HepG2 (cell line): ENCODE measurements at regions not wholly inside any gene's neighbourhood (a gene's known extent, or its start where the extent isn't known, plus 50 kb on each side); places are given as distances from the start of the nearest gene placed in this dataset.
"Not testable (repeated sequence)": the region's sequence is repeated elsewhere in the genome, so short reads cannot be mapped to it uniquely, and the experiment has no call there.

Experiments
- ATAC-seq: fragments of 200-7000 bp; cut with Tn5 transposase; 3 replicates; pipeline ENCODE4 v1.9.1; 2020; ENCODE audit warnings: mild to moderate bottlenecking, moderate library complexity
- BruUV-seq: library from RNA; stranded (reverse); fragments of 400-500 nt; replicated peaks from 2 replicates; lab custom pipeline; 2021; lab: Mats Ljungman, UMichigan
- CTCF ChIA-PET: fragments of 300-600 bp; formaldehyde crosslinking; extraction: SDS; loops from one replicate; lab custom pipeline; 2021; ENCODE audit warnings: low total read pairs, inconsistent platforms, low intra/inter-chr PET ratio; lab: Yijun Ruan, JAX
- POLR2A ChIA-PET: fragments of 350-600 bp; sonication (Branson Sonifier 250); formaldehyde crosslinking; loops from one replicate; lab custom pipeline; 2020; ENCODE audit warnings: antibody characterized with exemption, inconsistent platforms; lab: Yijun Ruan, JAX
- DNase-seq: peaks from one replicate; pipeline ENCODE4 v3.0.0-alpha.2; 2015; ENCODE audit warnings: low spot score
- FAIRE-seq: peaks from 3 replicates; lab custom pipeline; 2011; peaks lifted over from hg19 to GRCh38; lab: Jason Lieb, UNC
- H2AFZ ChIP-seq: one replicate; pipeline ENCODE4 v1.6.1; 2011; ENCODE audit warnings: low read length, inconsistent platforms
- H3K27ac ChIP-seq: fragments of 300-600 bp; 3 replicates; pipeline ENCODE4 v1.8.0; 2011; ENCODE audit warnings: mixed run types, mild to moderate bottlenecking, mixed read lengths, low read length, inconsistent platforms; ENCODE audit not compliant: insufficient read depth; ENCODE audit errors: extremely low read length
- H3K27me3 ChIP-seq, 2 experiments: fragments of 200-600 bp in 1 of 2; 2 replicates in 1 of 2; 3 replicates in 1 of 2; pipeline versions ENCODE4 v1.6.0 to v1.8.0; 2011; ENCODE audit warnings: low read length in 2 of 2, mild to moderate bottlenecking in 2 of 2, moderate library complexity in 2 of 2, inconsistent platforms in 1 of 2; ENCODE audit not compliant: insufficient read depth in 2 of 2, control insufficient read depth in 1 of 2
- H3K36me3 ChIP-seq, 2 experiments: fragments of 200-600 bp in 1 of 2; replicated peaks in 1 of 2; 2 replicates in 1 of 2; 3 replicates in 1 of 2; pipeline versions ENCODE4 v1.5.1 to v1.8.0; 2011; ENCODE audit warnings: low read length in 2 of 2, inconsistent platforms in 1 of 2; ENCODE audit not compliant: insufficient read depth in 2 of 2, control insufficient read depth in 1 of 2
- H3K4me1 ChIP-seq: 2 replicates; pipeline ENCODE4 v1.5.1; 2012; ENCODE audit warnings: low read length, inconsistent platforms; ENCODE audit not compliant: insufficient read depth
- H3K4me2 ChIP-seq: 2 replicates; pipeline ENCODE4 v1.6.0; 2011; ENCODE audit warnings: low read depth, low read length, inconsistent platforms
- H3K4me3 ChIP-seq, 3 experiments: fragments of 200-600 bp in 1 of 3; sonication (generic), shearing (Covaris generic) in 1 of 3; replicated peaks in 1 of 3; 2 replicates each; pipeline ENCODE4 v1.5.1; 2011 to 2016; ENCODE audit warnings: low read length in 3 of 3, inconsistent platforms in 2 of 3, low read depth in 2 of 3, mild to moderate bottlenecking in 2 of 3, control low read depth in 1 of 3, mixed read lengths in 1 of 3; ENCODE audit not compliant: insufficient read depth in 1 of 3
- H3K79me2 ChIP-seq: one replicate; pipeline ENCODE4 v1.6.1; 2011; ENCODE audit warnings: low read length, inconsistent platforms; ENCODE audit not compliant: insufficient read depth
- H3K9ac ChIP-seq: 2 replicates; pipeline ENCODE4 v1.6.0; 2011; ENCODE audit warnings: mild to moderate bottlenecking, low read depth, low read length, inconsistent platforms; ENCODE audit not compliant: insufficient read depth
- H3K9me3 ChIP-seq: 2 replicates; pipeline ENCODE4 v1.5.1; 2012; ENCODE audit warnings: mild to moderate bottlenecking, low read length
- H4K20me1 ChIP-seq: 2 replicates; pipeline ENCODE4 v1.6.0; 2011; ENCODE audit warnings: inconsistent platforms, mild to moderate bottlenecking, low read length, moderate library complexity; ENCODE audit not compliant: insufficient read depth
- HDAC1 ChIP-seq: sonication (generic); formaldehyde crosslinking; IDR thresholded peaks from 2 replicates; pipeline ENCODE4 v1.5.1; 2020; ENCODE audit warnings: mild to moderate bottlenecking, missing genetic modification reagents
- PCBP2 ChIP-seq: fragments of 200-400 bp; formaldehyde crosslinking; optimal IDR thresholded peaks from 2 replicates; pipeline ENCODE3; 2018; ENCODE audit warnings: low read length, low read depth; ENCODE audit not compliant: poor library complexity, severe bottlenecking
- WIZ ChIP-seq: sonication (generic); formaldehyde crosslinking; IDR thresholded peaks from 2 replicates; pipeline ENCODE4 v1.5.1; 2020; ENCODE audit warnings: mild to moderate bottlenecking, missing genetic modification reagents
- ZBTB26 ChIP-seq: IDR thresholded peaks from 2 replicates; pipeline ENCODE4 v1.6.1; 2016; ENCODE audit warnings: missing compliant biosample characterization, missing genetic modification reagents, borderline replicate concordance
- ZNF530 ChIP-seq: sonication (generic); formaldehyde crosslinking; IDR thresholded peaks from 2 replicates; pipeline ENCODE4 v1.5.0; 2020; ENCODE audit warnings: low read depth, mild to moderate bottlenecking, missing genetic modification reagents
- ZNF792 ChIP-seq: IDR thresholded peaks from 2 replicates; pipeline ENCODE4 v1.6.1; 2016
- WGBS: methylation state at CpG from one replicate; pipeline ENCODE4 v1.1.6; 2017; ENCODE audit warnings: low lambda C conversion rate; 5-methylcytosine and 5-hydroxymethylcytosine counted together
- in situ Hi-C: cut with HindIII; loops from 2 replicates; pipeline ENCODE4 v1.10.0; 2017; ENCODE audit warnings: low pct_unique_long_range_greater_than_20kb; ENCODE audit not compliant: extremely low pct_ligation_motif_present
- intact Hi-C: fragments of 100-400 bp; cut with micrococcal nuclease; formaldehyde crosslinking; loops from one replicate; pipeline ENCODE4 v1.10.0; 2022; ENCODE audit not compliant: unreplicated experiment
- TF ChIP-seq, protein P1 (sequence below): sonication (generic); formaldehyde crosslinking; IDR thresholded peaks from 2 replicates; pipeline ENCODE4 v1.4.0; 2020; ENCODE audit warnings: mild to moderate bottlenecking, missing genetic modification reagents

DNA sequence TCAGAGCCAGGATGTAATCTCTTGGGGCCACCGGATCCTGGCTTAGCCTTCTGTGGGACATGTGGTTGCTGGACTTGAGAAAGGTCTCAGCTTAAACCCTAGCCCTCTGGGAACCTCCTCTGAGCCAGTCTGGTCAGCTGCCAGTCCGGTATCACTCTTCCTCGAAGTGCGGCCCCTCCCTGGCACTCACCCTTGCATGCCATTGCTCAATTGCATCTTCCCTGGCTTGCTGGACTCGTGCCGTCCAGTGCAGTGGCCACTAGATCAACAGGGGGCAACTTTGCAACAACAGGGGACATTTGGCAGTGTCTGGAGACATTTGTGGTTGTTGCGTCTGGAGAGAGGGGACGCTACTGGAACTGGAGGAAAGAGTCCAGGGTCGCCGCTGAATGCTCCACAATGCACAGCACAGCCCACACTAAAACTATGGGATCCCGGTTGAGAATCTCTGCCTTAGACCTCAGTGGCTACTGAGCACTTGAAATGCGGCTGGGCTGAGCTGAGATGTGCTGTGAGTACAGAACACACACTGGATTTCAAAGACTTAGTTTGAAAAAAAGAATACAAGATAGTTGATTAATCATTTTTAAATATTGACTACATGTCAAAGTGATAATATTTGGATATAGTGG is 152.1 kb downstream of the TFAP2C start:
- peaks cover 0 to 28% of the 10 kb centered on the region in 2 experiments; a peak in 2 of 5 replicates for H3K27me3 ChIP-seq
- no peak for DNase-seq
- H3K4me3 ChIP-seq = no peak overlapping the region

GRCh38 chr20:56781987-56782560 is 153.0 kb downstream of the TFAP2C start:
- H2AFZ ChIP-seq, ATAC-seq, H3K9ac ChIP-seq, H3K9me3 ChIP-seq, POLR2A ChIA-PET, intact Hi-C loops, H4K20me1 ChIP-seq, H3K4me2 ChIP-seq, H3K36me3 ChIP-seq, FAIRE-seq, BruUV-seq, H3K4me3 ChIP-seq, in situ Hi-C loops, DNase-seq, H3K79me2 ChIP-seq, H3K27ac ChIP-seq, H3K4me1 ChIP-seq, CTCF ChIA-PET: not testable (repeated sequence)
- peaks cover 0 to 25% of the 10 kb centered on the region in 2 experiments; a peak in 2 of 5 replicates for H3K27me3 ChIP-seq
- 0% methylated on average over 2 of the region's 2 CpGs for WGBS
- TF ChIP-seq PCBP2 = peak; percentile 96

More for the DNA sequence above, 152.1 kb downstream of the TFAP2C start:
- FAIRE-seq (no peak), ATAC-seq (peak; percentile 27; the same call in 2 of the 3 replicates)
- in situ Hi-C loops (no loop called here), intact Hi-C loops (no loop called here)
- H3K4me1 ChIP-seq = no peaks in the 10 kb centered on the region
- BruUV-seq = no TSS peak
- no peak overlapping the region for H3K27ac ChIP-seq
- no peak overlapping the region for H2AFZ ChIP-seq
- H4K20me1 ChIP-seq = no peaks in the 10 kb centered on the region
- no peak overlapping the region for H3K9ac ChIP-seq
- CTCF ChIA-PET = no interaction called here
- no peaks in the 10 kb centered on the region for H3K79me2 ChIP-seq
- TF ChIP-seq, protein P1, sequence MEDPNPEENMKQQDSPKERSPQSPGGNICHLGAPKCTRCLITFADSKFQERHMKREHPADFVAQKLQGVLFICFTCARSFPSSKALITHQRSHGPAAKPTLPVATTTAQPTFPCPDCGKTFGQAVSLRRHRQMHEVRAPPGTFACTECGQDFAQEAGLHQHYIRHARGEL (CRISPR knock-in tag) = no peak
- no peak for TF ChIP-seq HDAC1 (CRISPR knock-in tag)
- no peak for TF ChIP-seq ZNF530
- TF ChIP-seq WIZ (CRISPR knock-in tag) = no peak
- TF ChIP-seq ZBTB26 (CRISPR knock-in tag) = no peak
- TF ChIP-seq ZNF792 (CRISPR knock-in tag) = no peak
- H3K4me2 ChIP-seq = no peak overlapping the region
- POLR2A ChIA-PET = no interaction called here
- no peaks in the 10 kb centered on the region for H3K9me3 ChIP-seq
- 10% methylated on average over 10 of the region's 12 CpGs for WGBS
- no peaks in the 10 kb centered on the region for H3K36me3 ChIP-seq

DNA sequence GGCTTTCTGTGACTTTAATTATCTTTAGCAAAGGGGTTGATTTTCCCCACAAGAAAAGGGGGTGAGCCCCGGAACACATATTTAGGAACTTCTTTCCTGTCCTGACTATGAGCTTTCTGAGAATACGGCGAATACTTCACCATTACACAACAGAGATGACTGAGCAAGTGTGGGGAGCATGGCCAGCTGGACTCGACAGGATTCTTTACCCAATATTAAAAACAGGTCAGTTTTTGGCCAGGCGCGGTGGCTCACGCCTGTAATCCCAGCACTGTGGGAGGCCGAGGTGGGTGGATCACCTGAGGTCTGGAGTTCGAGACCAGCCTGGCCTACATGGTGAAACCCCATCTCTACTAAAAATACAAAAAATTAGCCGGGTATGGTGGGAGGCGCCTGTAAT is 153.7 kb downstream of the TFAP2C start:
- ATAC-seq, intact Hi-C loops, FAIRE-seq, BruUV-seq, H3K4me2 ChIP-seq, in situ Hi-C loops, H3K27ac ChIP-seq, DNase-seq, H3K4me3 ChIP-seq, H3K79me2 ChIP-seq, H3K9ac ChIP-seq, H3K36me3 ChIP-seq, H4K20me1 ChIP-seq, H2AFZ ChIP-seq, H3K4me1 ChIP-seq, POLR2A ChIA-PET, H3K9me3 ChIP-seq, CTCF ChIA-PET: not testable (repeated sequence)
- 32% methylated on average over 11 of the region's 11 CpGs for WGBS
- H3K27me3 ChIP-seq = peaks cover 0 to 25% of the 10 kb centered on the region in 2 experiments; a peak in 2 of 5 replicates
